ENCODE measurements at regions not wholly inside any gene's neighbourhood (a gene's known extent, or its start where the extent isn't known, plus 50 kb on each side); places are given as distances from the start of the nearest gene placed in this dataset.

DNA sequence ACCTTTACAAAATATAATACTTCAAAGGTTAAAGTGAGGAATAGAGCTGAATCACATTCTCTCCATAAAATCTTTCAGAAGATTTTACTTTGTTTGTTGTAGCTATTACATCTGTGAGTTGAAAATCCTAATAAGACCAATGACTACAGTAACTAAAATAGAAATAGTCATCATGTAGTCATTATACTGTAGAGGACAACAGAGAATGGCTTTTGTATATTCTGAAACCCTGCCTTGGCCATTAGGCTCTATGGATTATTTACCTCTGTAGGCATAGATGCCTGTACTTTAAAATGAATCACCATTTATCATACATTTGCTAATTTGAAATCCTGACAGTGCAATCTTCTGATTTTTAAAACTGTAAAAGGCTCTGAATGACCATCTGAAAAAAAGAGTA lies 923.0 kb downstream of the REEP3 start:
- Histone ChIP-seq H3K4me1 (ENCODE audit: control insufficient read depth, low read depth, low read length) (no peaks in the 10 kb centered on the region), H3K4me3 (ENCODE audit: low read length) (no peak overlapping the region), H3K79me1 (ENCODE audit: low read length) (no peaks in the 10 kb centered on the region), H2BK120ac (ENCODE audit: low read depth, low read length) (no peak overlapping the region), H4K5ac (ENCODE audit: low read length) (no peak overlapping the region), H3K27ac (ENCODE audit: low read depth, low read length) (no peak overlapping the region), H3K9ac (ENCODE audit: low read length) (no peak overlapping the region), H2BK5ac (ENCODE audit: low read length) (no peak overlapping the region), H3K18ac (ENCODE audit: low read length) (no peak overlapping the region), H3K4me2 (ENCODE audit: low read length) (no peak overlapping the region), H3K27me3 (ENCODE audit: insufficient read depth, low read length, poor library complexity) (no peaks in the 10 kb centered on the region), H3K4ac (ENCODE audit: low read depth, low read length) (no peak overlapping the region), H3K79me2 (ENCODE audit: control insufficient read depth, insufficient read depth, low read length) (no peaks in the 10 kb centered on the region), H3K36me3 (ENCODE audit: control insufficient read depth, insufficient read depth, low read length) (no peaks in the 10 kb centered on the region), H3K23ac (ENCODE audit: low read length) (no peak overlapping the region), H2AK5ac (ENCODE audit: low read length) (no peak overlapping the region), H4K8ac (ENCODE audit: low read depth, low read length) (no peak overlapping the region), H3K56ac (ENCODE audit: low read length) (no peak overlapping the region), H2BK15ac (replicated peaks; ENCODE audit: low read depth) (no peak overlapping the region)
- DNase-seq = no peak

DNA sequence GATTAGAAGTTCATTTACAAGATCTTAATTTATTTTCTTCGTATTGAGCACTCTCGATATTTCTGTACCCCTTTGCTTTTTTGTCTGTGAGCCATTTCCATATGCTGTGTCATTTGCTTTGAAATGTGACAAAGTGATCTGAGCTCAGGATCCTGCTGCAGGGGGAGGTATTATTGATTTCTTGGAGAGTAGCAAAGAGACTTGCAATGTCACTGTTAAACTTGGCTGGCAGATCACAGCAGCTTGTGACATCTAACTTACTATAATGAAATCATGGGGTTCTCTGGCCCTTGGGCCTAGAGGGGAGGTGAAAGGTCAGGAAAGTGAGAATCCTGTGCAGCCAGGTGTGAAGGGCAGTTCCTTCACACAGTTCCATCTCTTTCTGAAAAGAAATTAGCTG lies 923.4 kb downstream of the REEP3 start:
- H3K4ac ChIP-seq (ENCODE audit: low read depth, low read length) = no peak overlapping the region
- no peak overlapping the region for H4K5ac ChIP-seq (ENCODE audit: low read length)
- no peaks in the 10 kb centered on the region for H3K79me2 ChIP-seq (ENCODE audit: control insufficient read depth, insufficient read depth, low read length)
- H3K18ac ChIP-seq (ENCODE audit: low read length) = no peak overlapping the region
- no peak overlapping the region for H3K27ac ChIP-seq (ENCODE audit: low read depth, low read length)
- H2BK15ac ChIP-seq (replicated peaks; ENCODE audit: low read depth) = no peak overlapping the region
- H3K4me3 ChIP-seq (ENCODE audit: low read length) = no peak overlapping the region
- H3K4me1 ChIP-seq (ENCODE audit: control insufficient read depth, low read depth, low read length) = no peaks in the 10 kb centered on the region
- no peak overlapping the region for H3K4me2 ChIP-seq (ENCODE audit: low read length)
- no peaks in the 10 kb centered on the region for H3K79me1 ChIP-seq (ENCODE audit: low read length)
- no peak for DNase-seq
- no CpG with 5 or more reads among the region's 2 CpGs for WGBS (ENCODE audit: extremely low coverage, insufficient coverage, low lambda C conversion rate)
- no peaks in the 10 kb centered on the region for H3K27me3 ChIP-seq (ENCODE audit: insufficient read depth, low read length, poor library complexity)
- H3K36me3 ChIP-seq (ENCODE audit: control insufficient read depth, insufficient read depth, low read length) = no peaks in the 10 kb centered on the region
- no peak overlapping the region for H3K23ac ChIP-seq (ENCODE audit: low read length)
- no peak overlapping the region for H2AK5ac ChIP-seq (ENCODE audit: low read length)
- H2BK5ac ChIP-seq (ENCODE audit: low read length) = no peak overlapping the region
- H3K9ac ChIP-seq (ENCODE audit: low read length) = no peak overlapping the region
- peak overlapping the region; percentile 34 for H3K56ac ChIP-seq (ENCODE audit: low read length)
- no peak overlapping the region for H2BK120ac ChIP-seq (ENCODE audit: low read depth, low read length)
- no peak overlapping the region for H4K8ac ChIP-seq (ENCODE audit: low read depth, low read length)

DNA sequence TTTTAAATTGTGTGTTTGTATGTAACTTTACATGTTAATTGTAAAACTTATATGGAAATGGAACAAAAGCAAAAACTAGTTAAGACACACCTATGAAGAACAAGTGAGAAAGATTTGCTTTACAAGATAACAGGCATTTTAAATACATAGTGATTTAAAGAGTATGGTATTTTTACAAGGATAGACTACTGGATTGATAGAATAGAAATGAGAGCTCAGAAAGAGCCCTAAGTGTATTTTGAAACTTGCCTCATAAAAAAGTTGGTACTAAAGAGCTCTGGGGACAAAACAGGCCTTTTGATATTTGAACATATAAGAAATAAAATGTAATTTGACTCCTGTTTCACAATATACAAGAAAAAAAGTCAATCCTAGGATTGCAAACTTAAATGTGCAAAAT lies 928.4 kb downstream of the REEP3 start:
- Histone ChIP-seq H2BK5ac (ENCODE audit: low read length) (no peak overlapping the region), H3K4ac (ENCODE audit: low read depth, low read length) (no peak overlapping the region), H3K18ac (ENCODE audit: low read length) (no peak overlapping the region), H3K4me2 (ENCODE audit: low read length) (no peak overlapping the region), H3K23ac (ENCODE audit: low read length) (no peak overlapping the region), H3K56ac (ENCODE audit: low read length) (no peak overlapping the region), H2BK15ac (replicated peaks; ENCODE audit: low read depth) (no peak overlapping the region), H3K36me3 (ENCODE audit: control insufficient read depth, insufficient read depth, low read length) (no peaks in the 10 kb centered on the region), H3K9ac (ENCODE audit: low read length) (no peak overlapping the region), H3K27ac (ENCODE audit: low read depth, low read length) (no peak overlapping the region), H3K4me1 (ENCODE audit: control insufficient read depth, low read depth, low read length) (no peaks in the 10 kb centered on the region), H2AK5ac (ENCODE audit: low read length) (no peak overlapping the region), H3K79me2 (ENCODE audit: control insufficient read depth, insufficient read depth, low read length) (no peaks in the 10 kb centered on the region), H3K27me3 (ENCODE audit: insufficient read depth, low read length, poor library complexity) (no peaks in the 10 kb centered on the region), H2BK120ac (ENCODE audit: low read depth, low read length) (no peak overlapping the region), H3K4me3 (ENCODE audit: low read length) (no peak overlapping the region), H4K5ac (ENCODE audit: low read length) (no peak overlapping the region), H4K8ac (ENCODE audit: low read depth, low read length) (no peak overlapping the region), H3K79me1 (ENCODE audit: low read length) (no peaks in the 10 kb centered on the region)
- DNase-seq = no peak

DNA sequence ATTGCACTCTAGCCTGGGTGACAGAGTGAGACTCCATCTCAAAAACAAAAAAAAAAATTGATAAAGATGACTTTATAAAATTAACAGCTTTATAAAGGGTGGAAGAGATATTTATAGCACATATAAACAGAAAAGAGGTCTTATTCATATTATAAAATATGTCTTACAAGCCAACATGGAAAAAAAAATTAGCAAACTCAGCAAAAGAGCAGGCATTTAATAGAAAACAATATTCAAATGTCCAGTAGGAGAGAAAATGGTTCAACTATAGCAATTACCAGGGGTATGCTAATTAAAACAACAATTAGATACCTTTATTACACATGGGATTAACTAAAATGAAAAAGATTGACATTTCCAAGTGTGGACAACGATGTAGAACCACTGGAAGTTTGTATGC lies 929.1 kb downstream of the REEP3 start:
- Histone ChIP-seq H3K4me1 (ENCODE audit: control insufficient read depth, low read depth, low read length) (no peaks in the 10 kb centered on the region), H3K79me2 (ENCODE audit: control insufficient read depth, insufficient read depth, low read length) (no peaks in the 10 kb centered on the region), H4K8ac (ENCODE audit: low read depth, low read length) (no peak overlapping the region), H3K18ac (ENCODE audit: low read length) (no peak overlapping the region), H2AK5ac (ENCODE audit: low read length) (no peak overlapping the region), H2BK120ac (ENCODE audit: low read depth, low read length) (no peak overlapping the region), H3K56ac (ENCODE audit: low read length) (no peak overlapping the region), H3K79me1 (ENCODE audit: low read length) (no peaks in the 10 kb centered on the region), H3K9ac (ENCODE audit: low read length) (no peak overlapping the region), H3K4ac (ENCODE audit: low read depth, low read length) (no peak overlapping the region), H3K27ac (ENCODE audit: low read depth, low read length) (no peak overlapping the region), H2BK15ac (replicated peaks; ENCODE audit: low read depth) (no peak overlapping the region), H3K4me2 (ENCODE audit: low read length) (no peak overlapping the region), H3K27me3 (ENCODE audit: insufficient read depth, low read length, poor library complexity) (no peaks in the 10 kb centered on the region), H3K23ac (ENCODE audit: low read length) (no peak overlapping the region), H2BK5ac (ENCODE audit: low read length) (no peak overlapping the region), H4K5ac (ENCODE audit: low read length) (no peak overlapping the region), H3K4me3 (ENCODE audit: low read length) (no peak overlapping the region), H3K36me3 (ENCODE audit: control insufficient read depth, insufficient read depth, low read length) (no peaks in the 10 kb centered on the region)
- no CpG with 5 or more reads among the region's 1 CpG for WGBS (ENCODE audit: extremely low coverage, insufficient coverage, low lambda C conversion rate)
- no peak for DNase-seq

DNA sequence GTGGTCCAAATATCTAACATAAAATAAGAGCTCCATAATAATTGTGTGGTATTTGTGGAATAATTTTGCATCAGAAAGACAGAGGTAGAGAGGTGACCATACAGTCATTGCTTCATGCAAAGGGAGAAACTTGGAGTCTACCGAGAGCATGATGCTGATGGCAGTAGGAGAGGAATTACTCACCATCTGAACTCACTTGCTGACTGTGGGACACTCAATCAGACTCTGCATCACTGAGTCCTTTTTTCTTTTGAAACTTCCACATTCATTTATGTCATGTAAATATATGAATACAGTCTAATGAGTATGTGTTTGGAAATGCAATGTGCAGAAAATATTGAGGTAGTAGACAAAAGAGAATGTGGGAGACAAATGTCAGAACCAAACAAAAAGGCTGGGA lies 933.8 kb downstream of the REEP3 start:
- H2BK15ac ChIP-seq (replicated peaks; ENCODE audit: low read depth) = no peak overlapping the region
- no peak overlapping the region for H3K56ac ChIP-seq (ENCODE audit: low read length)
- no peak overlapping the region for H2BK120ac ChIP-seq (ENCODE audit: low read depth, low read length)
- no CpG with 5 or more reads among the region's 1 CpG for WGBS (ENCODE audit: extremely low coverage, insufficient coverage, low lambda C conversion rate)
- H3K4me2 ChIP-seq (ENCODE audit: low read length) = no peak overlapping the region
- H3K18ac ChIP-seq (ENCODE audit: low read length) = no peak overlapping the region
- no peak for DNase-seq
- no peaks in the 10 kb centered on the region for H3K4me1 ChIP-seq (ENCODE audit: control insufficient read depth, low read depth, low read length)
- H2AK5ac ChIP-seq (ENCODE audit: low read length) = no peak overlapping the region
- H3K27ac ChIP-seq (ENCODE audit: low read depth, low read length) = no peak overlapping the region
- H2BK5ac ChIP-seq (ENCODE audit: low read length) = no peak overlapping the region
- H3K4me3 ChIP-seq (ENCODE audit: low read length) = no peak overlapping the region
- no peak overlapping the region for H3K23ac ChIP-seq (ENCODE audit: low read length)
- no peaks in the 10 kb centered on the region for H3K27me3 ChIP-seq (ENCODE audit: insufficient read depth, low read length, poor library complexity)
- H3K79me2 ChIP-seq (ENCODE audit: control insufficient read depth, insufficient read depth, low read length) = no peaks in the 10 kb centered on the region
- no peak overlapping the region for H4K8ac ChIP-seq (ENCODE audit: low read depth, low read length)
- H3K4ac ChIP-seq (ENCODE audit: low read depth, low read length) = no peak overlapping the region
- H3K79me1 ChIP-seq (ENCODE audit: low read length) = no peaks in the 10 kb centered on the region
- H3K9ac ChIP-seq (ENCODE audit: low read length) = no peak overlapping the region
- no peak overlapping the region for H4K5ac ChIP-seq (ENCODE audit: low read length)
- no peaks in the 10 kb centered on the region for H3K36me3 ChIP-seq (ENCODE audit: control insufficient read depth, insufficient read depth, low read length)

DNA sequence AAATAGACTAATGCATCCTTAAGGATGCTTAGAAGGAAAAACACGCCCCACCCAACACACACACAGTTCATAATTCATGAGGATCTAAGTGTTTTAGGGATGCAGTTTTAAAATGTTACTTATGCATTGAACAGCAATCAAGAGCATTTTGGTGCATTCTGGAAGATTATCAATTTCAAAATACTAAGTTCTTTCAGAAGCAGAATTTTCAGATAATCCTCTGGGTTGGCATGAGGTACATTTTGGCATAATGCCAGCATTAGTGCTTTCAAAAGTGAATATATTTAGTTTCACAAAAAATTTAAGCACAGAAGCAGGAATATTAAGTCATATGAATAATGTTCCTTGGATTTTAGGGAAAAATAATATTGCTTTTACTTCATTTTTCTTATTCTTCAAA lies 937.1 kb downstream of the REEP3 start:
- Histone ChIP-seq H3K27me3 (ENCODE audit: insufficient read depth, low read length, poor library complexity) (no peaks in the 10 kb centered on the region), H2BK15ac (replicated peaks; ENCODE audit: low read depth) (no peak overlapping the region), H4K8ac (ENCODE audit: low read depth, low read length) (no peak overlapping the region), H3K4me3 (ENCODE audit: low read length) (no peak overlapping the region), H2BK120ac (ENCODE audit: low read depth, low read length) (no peak overlapping the region), H3K4me1 (ENCODE audit: control insufficient read depth, low read depth, low read length) (no peaks in the 10 kb centered on the region), H3K36me3 (ENCODE audit: control insufficient read depth, insufficient read depth, low read length) (no peaks in the 10 kb centered on the region), H3K9ac (ENCODE audit: low read length) (no peak overlapping the region), H3K79me2 (ENCODE audit: control insufficient read depth, insufficient read depth, low read length) (no peaks in the 10 kb centered on the region), H3K23ac (ENCODE audit: low read length) (no peak overlapping the region), H2BK5ac (ENCODE audit: low read length) (no peak overlapping the region), H2AK5ac (ENCODE audit: low read length) (no peak overlapping the region), H3K27ac (ENCODE audit: low read depth, low read length) (no peak overlapping the region), H3K4ac (ENCODE audit: low read depth, low read length) (no peak overlapping the region), H4K5ac (ENCODE audit: low read length) (no peak overlapping the region), H3K4me2 (ENCODE audit: low read length) (no peak overlapping the region), H3K18ac (ENCODE audit: low read length) (no peak overlapping the region), H3K79me1 (ENCODE audit: low read length) (no peaks in the 10 kb centered on the region), H3K56ac (ENCODE audit: low read length) (no peak overlapping the region)
- no CpG with 5 or more reads among the region's 1 CpG for WGBS (ENCODE audit: extremely low coverage, insufficient coverage, low lambda C conversion rate)
- no peak for DNase-seq

All from mesendoderm (in vitro differentiated cells).